CD4-positive, alpha-beta T cell treated with Interleukin-15 for 1 hour (primary cell): ENCODE measurements at regions not wholly inside any gene's neighbourhood (a gene's known extent, or its start where the extent isn't known, plus 50 kb on each side); places are given as distances from the start of the nearest gene placed in this dataset.

ENCODE experiments used
- DNase-seq: peaks from one replicate; pipeline ENCODE4 v3.0.0-alpha.2; 2020

DNA sequence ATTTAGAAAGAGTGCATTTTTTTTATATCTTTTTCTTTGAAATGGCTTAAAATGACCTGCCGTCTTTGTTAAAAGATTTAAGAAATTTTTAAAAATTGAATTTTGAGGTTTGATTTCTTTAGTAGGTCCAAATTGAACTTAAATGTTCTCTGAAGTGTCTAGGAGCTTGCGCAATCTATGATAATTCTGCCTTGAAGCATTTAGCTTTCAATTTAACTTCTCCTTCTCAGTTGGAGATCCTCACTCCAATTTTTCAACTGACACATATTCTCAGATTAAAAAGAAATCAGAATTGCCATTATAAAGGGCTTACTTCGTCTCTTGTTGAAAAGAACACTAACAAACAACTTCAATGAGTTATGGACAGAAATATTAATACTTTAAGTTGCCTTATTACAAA is 273.5 kb downstream of the TMA16 start:
- DNase-seq = no peak

DNA sequence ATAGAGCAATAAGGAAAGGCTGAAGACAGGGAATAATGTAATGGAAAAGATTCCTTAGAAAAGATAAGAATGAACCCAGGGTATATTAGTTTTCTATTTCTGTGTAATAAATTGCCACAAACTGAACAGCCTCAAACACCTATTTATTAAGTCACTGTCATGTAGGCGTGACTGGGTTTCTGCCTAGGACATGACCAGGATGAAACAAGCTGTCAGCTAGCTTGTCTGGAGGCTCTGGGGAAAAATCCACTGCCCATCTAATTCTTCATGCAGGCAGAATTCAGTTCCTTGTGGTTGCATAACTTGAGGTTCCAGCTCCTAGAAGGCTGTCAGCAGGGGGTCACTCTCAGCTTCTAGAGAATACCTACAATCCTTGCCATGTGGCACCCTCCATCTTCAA is 277.7 kb downstream of the TMA16 start:
- DNase-seq = no peak

DNA sequence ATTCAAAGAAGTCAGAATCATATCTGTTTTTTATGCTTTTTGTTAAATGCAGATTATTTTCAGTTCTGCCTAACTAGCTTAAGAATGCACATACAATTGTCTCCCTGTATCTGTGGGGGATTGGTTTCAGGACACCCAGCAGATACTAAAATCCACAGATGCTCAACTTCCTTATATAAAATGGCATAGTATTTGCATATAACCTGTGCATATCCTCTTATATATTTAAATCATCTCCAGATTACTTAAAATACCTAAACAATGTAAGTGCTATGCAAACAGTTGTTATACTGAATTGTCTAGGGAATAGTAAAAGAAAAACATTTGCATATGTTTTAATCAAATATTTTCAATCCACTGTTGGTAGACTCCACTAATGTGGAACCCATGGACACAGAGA is 279.4 kb downstream of the TMA16 start:
- DNase-seq = no peak

GRCh38 chr4:163776957-163777356 is 282.5 kb downstream of the TMA16 start:
- no peak for DNase-seq

DNA sequence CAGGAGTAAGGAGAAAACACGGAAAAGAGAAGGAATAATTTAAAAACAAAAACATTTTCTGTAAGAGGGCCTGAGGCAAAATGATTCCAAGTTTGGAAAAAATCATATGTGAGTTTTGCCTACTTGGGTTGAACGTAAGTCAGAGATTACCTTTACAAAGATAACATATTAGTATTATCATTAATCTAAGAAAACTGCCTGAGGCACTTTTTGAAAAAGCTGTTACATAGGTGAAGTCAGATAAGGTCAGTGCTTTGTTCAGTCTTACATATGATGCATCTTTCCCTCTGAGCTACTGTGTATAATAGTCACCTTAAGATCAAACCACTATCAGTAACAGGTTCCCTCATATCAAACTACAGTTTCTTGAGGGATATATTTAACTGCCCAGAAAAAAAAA is 287.2 kb downstream of the TMA16 start:
- no peak for DNase-seq

DNA sequence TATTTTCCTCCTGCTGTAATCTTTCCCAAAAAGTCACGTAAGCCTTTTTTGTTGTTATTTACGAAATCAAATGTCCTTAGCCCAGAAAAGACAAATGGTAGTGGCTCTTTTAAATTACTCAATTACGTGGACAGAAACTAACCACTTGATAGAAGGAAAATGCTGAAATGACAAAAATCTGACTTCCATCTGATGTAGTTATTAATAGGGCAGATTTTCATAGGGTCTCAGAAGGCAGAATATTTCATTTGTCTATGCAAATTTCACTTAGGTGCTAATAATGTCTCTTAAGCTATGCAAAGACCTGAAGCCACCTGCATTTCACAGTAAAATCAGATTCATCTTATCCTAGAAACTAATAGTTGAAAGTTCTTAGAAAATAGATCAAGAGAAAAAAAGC is 295.7 kb downstream of the TMA16 start:
- DNase-seq = no peak

GRCh38 chr4:163795885-163796284 is 301.4 kb downstream of the TMA16 start:
- DNase-seq = no peak

DNA sequence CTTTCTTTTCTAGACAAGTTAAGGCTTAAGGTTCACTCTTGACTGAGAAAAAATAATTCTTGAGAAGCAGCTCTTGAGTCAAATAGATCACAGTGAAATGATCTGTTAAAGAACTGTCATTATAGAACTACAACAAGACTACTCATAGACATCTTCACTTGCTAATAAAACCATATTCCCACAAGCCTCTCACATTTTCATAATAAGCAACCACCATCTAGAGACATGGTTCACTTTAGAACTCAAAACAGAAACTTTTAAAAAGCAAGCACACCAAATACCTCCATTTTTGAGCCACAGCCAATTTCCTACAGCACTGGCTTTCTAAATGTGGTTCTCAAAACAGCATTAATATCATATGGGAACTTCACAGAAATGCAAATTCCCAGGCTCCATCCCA is 309.5 kb downstream of the TMA16 start:
- DNase-seq = no peak

- no peak for DNase-seq
Measured at GRCh38 chr4:163806653-163807052, 312.2 kb downstream of the TMA16 start.

GRCh38 chr4:163808011-163808410 is 313.5 kb downstream of the TMA16 start:
- DNase-seq = no peak

- DNase-seq = no peak
Measured at GRCh38 chr4:163810755-163811154, 316.3 kb downstream of the TMA16 start.

DNA sequence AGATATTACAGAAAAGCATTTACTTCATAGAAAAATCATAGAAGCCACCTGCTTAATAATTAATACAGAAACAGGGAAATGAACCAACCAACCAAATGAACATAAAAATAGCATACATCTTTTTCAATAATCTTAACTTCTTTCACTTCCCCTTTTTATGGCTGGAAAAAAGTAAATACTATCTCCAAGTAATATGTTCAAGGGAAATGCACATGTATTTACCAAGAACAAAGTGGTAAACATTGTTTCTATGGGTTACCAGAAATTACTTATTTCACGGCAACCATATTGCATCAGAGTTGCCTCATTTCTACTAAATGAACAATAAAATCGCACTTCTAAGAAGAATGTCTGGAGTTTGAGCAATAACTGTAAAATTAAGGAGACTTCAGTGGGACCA is 321.3 kb downstream of the TMA16 start:
- DNase-seq = no peak

GRCh38 chr4:163816494-163816893 is 322.0 kb downstream of the TMA16 start:
- no peak for DNase-seq

- no peak for DNase-seq
Measured at GRCh38 chr4:163818673-163819072, 324.2 kb downstream of the TMA16 start.

DNA sequence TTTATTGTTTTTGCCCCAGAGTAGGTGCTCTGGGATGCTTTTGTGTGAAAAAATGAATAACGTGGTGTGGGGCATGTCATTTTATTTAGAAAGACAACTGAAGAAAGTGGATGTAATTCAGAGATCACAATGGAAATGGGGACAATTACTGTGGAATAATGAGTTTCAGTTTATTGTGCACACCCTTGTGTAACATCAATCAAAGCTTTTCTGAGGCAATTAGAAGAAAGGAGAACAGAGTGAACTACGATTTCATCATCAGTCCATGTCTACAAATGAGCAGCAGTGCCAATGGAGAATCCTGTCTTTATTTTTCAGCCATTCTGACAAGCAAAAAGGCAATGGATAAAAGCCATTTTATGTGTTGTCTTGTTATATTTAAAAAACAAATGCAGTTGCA is 339.2 kb downstream of the TMA16 start:
- DNase-seq = no peak

DNA sequence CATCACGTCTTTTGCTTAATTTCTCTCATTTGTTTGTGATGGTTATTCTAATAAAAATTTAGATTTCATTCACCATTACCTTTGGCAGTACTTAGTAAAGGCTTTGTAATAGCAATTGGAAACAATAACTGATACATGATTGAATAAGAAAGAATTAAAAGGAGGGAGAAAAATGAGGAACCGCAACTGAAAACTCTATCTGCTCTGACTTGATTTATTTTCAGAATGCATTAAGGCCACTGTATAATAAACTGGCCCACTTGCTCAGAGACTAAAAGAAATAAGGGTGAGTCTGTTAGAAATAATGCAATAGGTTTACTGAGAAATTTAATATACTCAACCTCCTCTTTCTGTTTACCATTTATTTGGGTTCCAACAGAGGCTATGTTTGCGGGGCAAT is 351.5 kb downstream of the TMA16 start:
- DNase-seq = no peak

- DNase-seq = no peak
Measured at GRCh38 chr4:163852246-163852645, 357.8 kb downstream of the TMA16 start.

DNA sequence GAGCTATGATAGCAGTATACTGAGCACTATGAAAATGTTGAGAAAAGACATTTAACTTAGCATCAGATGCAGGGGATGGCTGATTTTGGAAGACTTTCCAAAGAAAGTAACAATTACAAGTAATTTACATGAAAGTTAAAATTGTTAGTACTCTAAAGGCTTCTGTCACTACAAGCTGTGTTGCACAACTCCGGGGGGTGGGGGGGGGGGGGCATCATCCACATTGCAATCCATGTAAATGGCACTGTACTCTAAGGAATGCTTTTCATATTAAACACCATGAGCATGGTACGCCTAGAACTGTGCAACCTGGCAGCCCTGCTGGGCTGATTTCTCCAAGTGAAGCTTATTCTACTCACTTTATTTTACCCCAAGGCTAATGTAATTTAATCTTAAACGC is 363.4 kb downstream of the TMA16 start:
- no peak for DNase-seq

DNA sequence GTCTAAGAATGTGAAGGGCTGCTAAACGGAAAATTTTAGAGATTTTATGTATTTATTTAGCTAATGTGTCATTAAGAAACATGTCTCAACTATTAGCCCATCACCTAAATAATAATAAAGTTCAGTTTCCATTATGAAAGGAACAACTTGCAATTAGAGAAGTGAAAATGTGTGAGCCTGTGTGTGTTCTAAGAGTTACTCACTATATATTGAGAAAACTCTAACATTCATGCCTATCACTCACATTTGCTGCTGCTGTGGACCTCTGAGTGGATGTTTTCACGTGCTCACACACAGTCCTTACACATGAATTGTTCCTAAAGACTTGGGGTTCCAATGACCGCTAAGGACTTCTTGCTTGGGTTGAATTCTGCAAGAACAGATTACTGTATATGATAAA is 364.0 kb downstream of the TMA16 start:
- DNase-seq = no peak

DNA sequence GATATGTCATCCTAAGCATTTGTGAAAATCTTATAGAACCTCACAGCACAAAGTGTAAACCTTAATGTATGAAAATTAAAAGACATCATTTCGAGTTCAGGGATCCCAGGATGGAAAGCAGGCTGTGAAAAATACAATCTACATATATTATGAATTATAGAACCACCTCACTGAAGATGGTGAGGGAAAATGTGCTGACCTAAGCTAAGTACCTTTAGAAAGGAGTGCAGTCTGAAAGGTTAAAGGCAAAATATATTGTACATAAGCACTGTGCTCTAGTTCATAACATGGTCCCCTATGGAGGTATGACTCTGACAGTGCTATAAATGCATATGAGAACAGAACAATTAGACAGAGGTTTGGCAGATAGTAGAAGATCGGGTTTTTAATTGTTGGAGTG is 368.6 kb downstream of the TMA16 start:
- DNase-seq = no peak

DNA sequence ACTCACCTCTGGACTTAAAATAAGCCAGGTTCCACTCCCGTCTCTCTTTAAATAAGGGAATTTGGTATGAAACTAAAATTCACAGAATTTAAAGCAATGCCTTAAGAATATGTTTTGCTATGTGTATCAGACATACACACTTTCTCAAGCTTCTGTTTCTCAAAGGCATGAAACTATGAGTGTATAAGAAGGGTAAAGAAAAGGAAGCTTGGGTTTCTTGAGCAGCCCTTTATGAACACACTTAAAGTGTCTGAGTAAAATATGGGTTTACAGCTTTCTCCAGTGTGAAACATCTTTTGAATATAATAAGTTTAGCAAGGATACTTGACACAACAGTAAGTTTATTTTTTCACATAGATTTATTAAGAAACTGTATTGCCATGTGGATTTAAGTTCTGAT is 370.5 kb downstream of the TMA16 start:
- DNase-seq = no peak

DNA sequence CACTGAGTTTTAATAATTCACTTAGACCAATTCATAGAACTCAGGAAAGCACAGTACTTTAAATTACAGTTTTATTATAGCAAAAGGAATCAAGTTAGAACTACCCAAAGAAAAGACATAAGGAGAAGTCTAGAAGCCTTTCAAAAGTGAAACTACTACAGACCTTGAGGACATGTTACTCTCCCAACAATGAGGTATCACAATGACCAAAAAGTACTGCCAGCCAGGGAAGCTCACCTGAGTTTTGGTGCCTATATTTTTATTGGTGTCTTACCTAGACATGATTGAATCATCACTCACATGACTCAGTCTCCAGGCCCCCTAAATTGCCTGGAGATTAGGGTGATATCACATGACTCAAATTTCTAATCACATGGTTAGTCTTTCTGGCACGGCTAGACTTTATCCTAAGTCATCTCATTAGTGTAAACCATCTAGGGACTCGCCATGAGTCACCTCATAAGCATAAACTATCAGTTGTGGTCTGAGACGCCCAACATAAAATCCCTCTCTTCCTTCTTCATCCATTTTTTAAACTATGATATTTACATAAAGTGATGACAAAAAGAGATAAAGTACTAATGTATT is 372.3 kb downstream of the TMA16 start:
- no peak for DNase-seq

DNA sequence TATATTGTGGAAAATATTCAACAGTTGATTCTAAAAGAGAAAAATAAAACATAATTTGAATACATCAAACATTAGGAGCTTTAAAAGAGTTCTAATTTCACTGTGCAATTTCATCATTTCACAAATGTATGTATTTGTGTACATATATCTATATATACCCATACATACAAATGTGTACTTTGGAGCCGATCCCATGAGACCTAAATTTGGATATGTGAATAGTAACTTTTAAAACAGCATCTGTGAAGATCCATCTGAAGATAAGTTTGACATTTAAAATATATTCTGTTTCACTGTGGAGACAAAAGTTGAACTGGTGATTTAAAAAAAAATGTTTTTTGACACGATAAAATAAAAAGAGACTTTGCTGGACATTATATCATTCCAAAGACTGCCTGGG is 374.0 kb downstream of the TMA16 start:
- DNase-seq = no peak

DNA sequence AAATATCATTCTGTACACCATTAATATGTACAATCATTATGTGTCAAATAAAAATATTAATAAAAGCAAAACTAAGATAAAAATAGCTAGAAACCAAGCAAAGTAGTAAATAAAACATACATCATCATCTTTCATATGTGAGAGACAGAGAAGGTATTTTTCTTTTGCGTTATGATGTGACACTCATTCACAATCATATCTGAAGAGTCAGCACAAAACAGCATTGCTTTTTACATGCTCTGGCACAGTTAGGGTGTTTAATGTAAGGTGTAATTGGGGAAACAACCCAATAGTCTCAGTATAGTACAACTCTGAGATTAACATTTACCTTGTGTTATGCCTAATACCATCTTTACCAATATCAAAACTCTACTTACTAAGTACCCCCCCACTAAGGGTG is 376.6 kb downstream of the TMA16 start:
- no peak for DNase-seq

- DNase-seq = no peak
Measured at GRCh38 chr4:163875327-163875726, 380.8 kb downstream of the TMA16 start.
